ENCODE measurements at regions not wholly inside any gene's neighbourhood (a gene's known extent, or its start where the extent isn't known, plus 50 kb on each side); places are given as distances from the start of the nearest gene placed in this dataset.

DNA sequence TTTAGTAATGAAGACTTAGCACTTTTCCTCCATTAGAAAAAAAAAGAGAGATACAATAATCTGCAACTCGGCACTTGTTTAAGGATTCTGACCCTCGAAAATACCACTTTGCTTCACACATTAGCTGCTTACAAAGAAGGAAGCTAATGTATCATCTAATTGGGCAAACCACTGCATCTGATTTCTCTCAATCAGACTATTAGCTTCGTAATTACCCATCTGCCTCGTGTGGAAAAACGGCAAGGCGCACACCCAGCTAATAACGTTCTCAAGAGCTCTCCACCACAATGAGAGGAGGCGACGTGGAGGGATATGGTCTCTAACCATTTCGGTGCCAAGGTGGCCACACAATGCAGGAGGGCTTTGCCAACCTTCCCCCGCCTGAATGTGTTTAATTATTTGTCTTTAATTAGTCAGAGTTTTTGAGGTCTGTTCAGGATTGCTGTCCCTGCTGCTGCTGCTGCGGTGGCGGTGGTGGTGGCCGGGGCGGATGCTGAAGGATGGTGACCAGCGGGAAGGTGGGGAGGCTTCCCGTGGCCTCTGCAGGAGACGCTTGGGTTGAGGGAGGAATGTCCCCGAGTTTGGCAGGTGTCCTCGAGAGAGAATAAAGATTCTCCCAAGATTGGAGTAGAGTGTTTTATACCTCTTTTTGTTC is 374.5 kb downstream of the RPS6KC1 start:
- in situ Hi-C loops (cut with MboI; ENCODE audit: low sequenced_read_pairs, unreplicated experiment): no loop called here
- TF ChIP-seq, protein P1, sequence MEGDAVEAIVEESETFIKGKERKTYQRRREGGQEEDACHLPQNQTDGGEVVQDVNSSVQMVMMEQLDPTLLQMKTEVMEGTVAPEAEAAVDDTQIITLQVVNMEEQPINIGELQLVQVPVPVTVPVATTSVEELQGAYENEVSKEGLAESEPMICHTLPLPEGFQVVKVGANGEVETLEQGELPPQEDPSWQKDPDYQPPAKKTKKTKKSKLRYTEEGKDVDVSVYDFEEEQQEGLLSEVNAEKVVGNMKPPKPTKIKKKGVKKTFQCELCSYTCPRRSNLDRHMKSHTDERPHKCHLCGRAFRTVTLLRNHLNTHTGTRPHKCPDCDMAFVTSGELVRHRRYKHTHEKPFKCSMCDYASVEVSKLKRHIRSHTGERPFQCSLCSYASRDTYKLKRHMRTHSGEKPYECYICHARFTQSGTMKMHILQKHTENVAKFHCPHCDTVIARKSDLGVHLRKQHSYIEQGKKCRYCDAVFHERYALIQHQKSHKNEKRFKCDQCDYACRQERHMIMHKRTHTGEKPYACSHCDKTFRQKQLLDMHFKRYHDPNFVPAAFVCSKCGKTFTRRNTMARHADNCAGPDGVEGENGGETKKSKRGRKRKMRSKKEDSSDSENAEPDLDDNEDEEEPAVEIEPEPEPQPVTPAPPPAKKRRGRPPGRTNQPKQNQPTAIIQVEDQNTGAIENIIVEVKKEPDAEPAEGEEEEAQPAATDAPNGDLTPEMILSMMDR (IDR thresholded peaks at IDR 0.05; ENCODE audit: borderline replicate concordance, control extremely low read depth, extremely low read depth, insufficient read depth, missing control alignments): no peak
- DNase-seq (ENCODE audit: low spot score): no peak

DNA sequence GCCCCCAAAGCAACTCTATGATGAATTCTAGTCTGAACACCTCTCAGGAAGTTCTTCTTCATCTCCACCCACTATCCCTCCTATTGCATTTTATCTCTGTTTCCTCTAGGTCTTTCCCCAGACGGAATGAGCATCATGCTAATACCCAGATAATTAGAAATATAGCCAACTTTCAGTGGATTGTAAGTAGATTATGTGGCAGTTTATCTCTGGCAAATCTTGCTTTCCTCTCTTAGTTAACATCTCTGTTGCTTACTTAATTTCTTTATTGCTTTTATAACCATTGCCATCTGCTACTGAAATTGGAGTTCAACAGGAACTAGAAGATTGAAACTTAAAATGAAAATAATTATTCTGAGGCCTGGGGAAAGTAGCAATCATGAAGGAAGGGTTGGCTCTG is 378.6 kb downstream of the RPS6KC1 start:
- TF ChIP-seq, protein P1 (IDR thresholded peaks at IDR 0.05; ENCODE audit: borderline replicate concordance, control extremely low read depth, extremely low read depth, insufficient read depth, missing control alignments): no peak
- in situ Hi-C loops (cut with MboI; ENCODE audit: low sequenced_read_pairs, unreplicated experiment): no loop called here
- no peak for DNase-seq (ENCODE audit: low spot score)

DNA sequence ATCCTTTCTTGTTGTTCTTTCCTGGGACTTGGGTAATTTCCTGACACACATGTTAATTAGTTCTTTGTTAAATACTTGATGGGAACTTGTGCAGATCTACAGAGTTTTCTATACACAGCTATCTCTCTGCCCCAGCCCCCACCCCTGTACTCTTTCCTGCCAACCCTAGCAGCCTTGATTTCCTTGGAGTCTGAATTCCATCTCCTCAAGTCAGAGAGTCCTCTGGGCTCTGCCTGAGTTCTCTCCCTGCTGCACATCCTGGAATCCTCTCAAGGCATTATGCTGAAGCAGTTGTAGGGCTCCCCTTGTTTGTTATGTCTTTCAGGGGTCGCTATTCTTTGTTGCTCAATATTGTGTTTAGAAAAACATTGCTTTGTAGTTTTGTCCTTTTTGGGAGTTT is 384.7 kb downstream of the RPS6KC1 start:
- DNase-seq (ENCODE audit: low spot score): no peak
- TF ChIP-seq, protein P1 (IDR thresholded peaks at IDR 0.05; ENCODE audit: borderline replicate concordance, control extremely low read depth, extremely low read depth, insufficient read depth, missing control alignments): no peak
- in situ Hi-C loops (cut with MboI; ENCODE audit: low sequenced_read_pairs, unreplicated experiment): no loop called here

DNA sequence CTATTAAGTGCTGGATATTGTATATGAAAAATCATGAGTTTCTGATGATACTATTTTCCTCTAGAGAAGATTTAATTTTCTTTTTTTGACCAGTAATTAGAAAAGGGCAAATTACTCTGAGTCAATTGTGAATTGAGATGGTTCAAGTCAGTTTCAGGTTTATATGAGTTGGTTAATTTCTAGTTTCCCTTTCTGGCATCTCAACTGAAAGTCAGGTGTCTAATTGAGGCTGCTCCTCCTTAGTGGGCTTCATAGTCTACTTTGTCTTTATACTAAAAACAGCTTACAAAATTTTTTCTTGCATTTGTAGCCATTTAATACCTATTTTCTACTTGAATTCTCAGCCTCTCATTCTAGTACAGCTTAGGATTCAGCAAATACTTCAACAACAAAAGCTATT is 387.3 kb downstream of the RPS6KC1 start:
- in situ Hi-C loops (cut with MboI; ENCODE audit: low sequenced_read_pairs, unreplicated experiment): no loop called here
- DNase-seq (ENCODE audit: low spot score): no peak

DNA sequence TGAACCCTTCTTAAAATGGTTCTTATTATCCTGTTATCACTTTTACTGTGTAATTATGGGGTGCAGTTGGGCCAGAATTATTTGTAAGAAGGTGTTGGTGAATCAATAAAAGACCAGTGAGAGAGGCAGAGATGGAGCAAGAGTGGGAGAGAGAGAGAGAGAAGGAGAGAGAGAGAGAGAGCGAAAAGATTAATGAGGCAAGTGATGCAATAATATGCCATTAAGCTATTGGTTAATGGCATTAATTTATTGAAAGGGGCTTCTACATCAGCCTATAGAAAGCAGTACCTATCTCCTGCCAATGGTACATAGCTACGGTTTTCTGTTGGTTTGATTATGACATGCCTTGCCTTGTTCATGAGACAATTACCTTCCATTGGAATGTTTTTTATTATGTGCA is 388.7 kb downstream of the RPS6KC1 start:
- no peak for DNase-seq (ENCODE audit: low spot score)
- in situ Hi-C loops (cut with MboI; ENCODE audit: low sequenced_read_pairs, unreplicated experiment): no loop called here
- TF ChIP-seq, protein P1 (IDR thresholded peaks at IDR 0.05; ENCODE audit: borderline replicate concordance, control extremely low read depth, extremely low read depth, insufficient read depth, missing control alignments): no peak

More for the DNA sequence above, 387.3 kb downstream of the RPS6KC1 start:
- TF ChIP-seq, protein P1 (IDR thresholded peaks at IDR 0.05; ENCODE audit: borderline replicate concordance, control extremely low read depth, extremely low read depth, insufficient read depth, missing control alignments): no peak

DNA sequence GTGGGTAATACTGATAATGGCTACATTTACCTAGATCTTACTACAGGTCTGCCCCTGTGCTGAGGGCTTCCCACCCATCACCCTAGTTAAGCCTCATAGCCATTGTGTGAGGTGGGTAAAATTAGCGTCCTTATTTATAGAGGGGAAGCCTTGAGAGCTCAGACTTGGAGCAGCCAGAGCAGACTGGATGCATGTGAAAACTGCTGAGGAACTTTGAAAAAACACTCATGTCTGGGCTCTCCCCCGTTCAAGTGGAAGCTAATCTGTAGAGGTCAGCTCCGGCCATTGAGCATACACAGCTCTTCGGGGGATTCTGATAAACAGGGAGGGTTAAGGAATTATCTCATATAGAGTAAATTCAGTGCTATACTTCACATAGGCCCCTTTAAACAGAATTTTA is 389.7 kb downstream of the RPS6KC1 start:
- TF ChIP-seq, protein P1 (IDR thresholded peaks at IDR 0.05; ENCODE audit: borderline replicate concordance, control extremely low read depth, extremely low read depth, insufficient read depth, missing control alignments): no peak
- DNase-seq (ENCODE audit: low spot score): no peak
- in situ Hi-C loops (cut with MboI; ENCODE audit: low sequenced_read_pairs, unreplicated experiment): no loop called here
